ENCODE measurements at regions not wholly inside any gene's neighbourhood (a gene's known extent, or its start where the extent isn't known, plus 50 kb on each side); places are given as distances from the start of the nearest gene placed in this dataset.
"Not testable (repeated sequence)": the region's sequence is repeated elsewhere in the genome, so short reads cannot be mapped to it uniquely, and the experiment has no call there.

DNA sequence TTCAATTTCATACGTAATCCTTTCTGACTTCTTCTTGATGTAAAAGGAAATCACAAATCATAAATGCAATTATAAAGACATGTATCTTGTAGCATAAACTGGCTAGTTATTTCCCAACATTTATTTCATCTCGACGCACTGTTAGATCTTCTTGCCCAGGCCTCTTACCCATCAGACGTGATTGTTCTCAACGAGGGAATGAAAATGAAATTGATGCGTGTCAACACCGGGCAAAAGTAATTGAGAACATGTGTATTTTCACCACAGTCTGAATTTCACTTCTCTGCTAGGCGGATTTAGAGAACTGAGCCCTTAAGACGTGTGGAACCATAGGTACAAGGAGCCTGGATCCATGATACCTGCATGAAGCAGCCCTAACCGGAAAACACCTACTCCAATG, 519.7 kb downstream of the KCNT2 start:
- no peak for DNase-seq

GRCh38 chr1:196078691-196079090, 529.5 kb downstream of the KCNT2 start:
- no peak for DNase-seq

- no peak for DNase-seq
Observed at GRCh38 chr1:196075621-196076020, 532.6 kb downstream of the KCNT2 start.

DNA sequence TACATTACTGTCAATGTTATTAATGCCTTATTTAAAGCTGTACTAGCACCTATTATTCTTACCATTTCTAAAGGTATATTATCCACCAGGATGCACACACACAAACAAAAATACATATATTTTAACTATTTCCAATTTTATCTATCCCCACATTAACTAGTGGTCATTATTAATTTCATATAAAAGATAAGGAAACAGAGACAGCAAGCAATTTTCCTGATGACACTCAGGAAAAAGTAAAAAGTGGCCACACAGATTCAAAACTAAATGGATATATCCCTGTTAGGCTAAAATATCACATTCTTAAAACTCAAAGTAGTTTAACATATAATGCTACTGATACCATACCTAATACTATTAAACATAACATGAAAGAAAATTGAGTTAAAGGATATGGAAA, 534.1 kb downstream of the KCNT2 start:
- no peak for DNase-seq

- DNase-seq, result peak; percentile 35
Observed at GRCh38 chr1:196071447-196071846, 536.8 kb downstream of the KCNT2 start.

DNA sequence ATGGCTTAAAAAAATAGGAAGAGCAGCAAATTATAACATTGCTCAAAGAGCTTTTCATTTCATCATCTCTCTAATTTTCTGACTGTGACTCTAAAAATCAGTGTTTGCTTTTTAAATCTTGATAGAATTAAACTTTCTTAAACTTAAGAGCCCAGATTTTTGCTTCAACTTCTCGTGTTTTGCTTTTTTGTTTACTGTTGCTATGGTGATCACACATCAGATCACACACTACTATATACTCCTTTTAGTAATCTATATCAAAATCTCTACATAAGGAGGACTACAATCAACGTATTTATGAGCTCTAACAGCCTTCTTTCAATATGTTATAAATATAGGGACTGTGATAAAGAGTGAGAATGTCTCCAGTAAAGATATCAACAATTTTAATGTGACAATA, 537.3 kb downstream of the KCNT2 start:
- DNase-seq, result peak; percentile 7

DNA sequence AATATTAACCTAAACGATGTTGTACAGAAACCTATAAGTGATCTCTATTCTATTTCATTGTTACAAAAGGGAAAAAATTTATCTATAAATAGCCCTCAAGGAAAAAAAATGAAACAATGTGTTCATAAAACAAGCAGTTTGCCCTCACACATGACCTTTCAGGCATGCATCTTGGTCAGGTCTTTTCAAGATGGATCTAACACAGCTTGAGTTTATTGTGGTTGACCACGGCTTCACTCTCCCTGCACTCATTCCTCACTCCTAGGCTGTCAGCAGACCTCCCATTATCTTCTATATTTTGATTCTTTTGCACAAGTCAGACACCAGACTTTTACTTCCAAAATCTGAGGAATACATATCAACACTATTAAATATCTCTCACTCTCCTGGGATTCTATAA, 544.3 kb downstream of the KCNT2 start:
- no peak for DNase-seq

DNA sequence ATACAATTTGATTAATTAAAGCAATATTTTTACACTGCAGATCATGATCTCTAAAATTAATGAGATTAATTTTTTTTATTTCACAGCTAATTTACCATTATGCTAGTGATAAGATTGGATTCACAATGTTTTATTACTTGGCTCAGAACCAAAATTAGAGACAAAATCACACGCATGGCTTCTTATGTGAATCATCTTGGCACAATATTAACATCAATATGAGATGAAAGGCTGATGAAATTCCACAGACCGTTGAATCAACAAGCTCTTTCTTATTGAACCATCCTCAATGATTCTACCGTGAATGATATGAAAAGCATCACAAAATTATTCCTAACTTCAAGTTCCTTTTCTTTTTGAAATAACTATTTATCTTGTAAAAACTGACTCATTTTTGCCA, 544.9 kb downstream of the KCNT2 start:
- peak; percentile 15 for DNase-seq

DNA sequence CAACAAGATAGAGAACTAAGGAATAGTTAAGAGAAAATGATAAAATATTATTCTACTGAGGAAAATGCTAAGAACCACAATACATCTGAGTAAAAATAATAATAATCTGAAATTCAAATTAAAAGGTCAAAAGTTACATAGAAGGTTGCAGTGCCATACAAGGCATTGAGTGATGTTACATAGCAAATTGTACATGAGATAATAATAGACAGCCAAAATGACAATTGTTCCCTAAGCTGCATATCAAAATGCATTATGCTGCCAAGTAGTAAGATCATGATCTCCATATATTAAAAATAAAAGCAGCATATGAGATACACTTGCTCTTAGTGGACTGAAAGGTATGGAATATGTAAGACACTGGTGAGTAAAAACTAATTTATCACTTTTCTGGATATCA, 547.7 kb downstream of the KCNT2 start:
- no peak for DNase-seq

GRCh38 chr1:196059210-196059609, 549.0 kb downstream of the KCNT2 start:
- no peak for DNase-seq

DNA sequence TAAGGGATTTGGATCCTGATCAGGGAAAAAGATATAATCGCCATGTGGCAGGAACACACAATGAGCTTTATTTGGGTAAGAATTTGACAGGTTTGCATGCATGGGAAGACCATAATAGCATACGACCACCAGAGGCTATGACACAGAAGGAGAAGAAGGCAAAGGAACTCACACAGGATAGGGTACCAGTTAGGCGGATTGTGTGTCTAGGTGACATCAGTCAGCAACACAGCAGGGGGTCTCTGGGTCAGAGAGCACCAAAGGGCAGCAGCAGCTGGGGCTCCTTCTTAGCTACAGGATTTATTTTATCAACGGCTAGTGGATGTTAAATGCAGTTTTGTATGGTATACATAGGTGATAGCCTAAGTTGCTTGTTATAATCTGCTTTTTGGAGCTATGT, 551.3 kb downstream of the KCNT2 start:
- peak; percentile 25 for DNase-seq

GRCh38 chr1:196049407-196049806, 558.8 kb downstream of the KCNT2 start:
- DNase-seq, result no peak

GRCh38 chr1:196043268-196043667, 565.0 kb downstream of the KCNT2 start:
- no peak for DNase-seq

GRCh38 chr1:196034080-196034706, 574.0 kb downstream of the KCNT2 start:
- peak; percentile 8 for DNase-seq

DNA sequence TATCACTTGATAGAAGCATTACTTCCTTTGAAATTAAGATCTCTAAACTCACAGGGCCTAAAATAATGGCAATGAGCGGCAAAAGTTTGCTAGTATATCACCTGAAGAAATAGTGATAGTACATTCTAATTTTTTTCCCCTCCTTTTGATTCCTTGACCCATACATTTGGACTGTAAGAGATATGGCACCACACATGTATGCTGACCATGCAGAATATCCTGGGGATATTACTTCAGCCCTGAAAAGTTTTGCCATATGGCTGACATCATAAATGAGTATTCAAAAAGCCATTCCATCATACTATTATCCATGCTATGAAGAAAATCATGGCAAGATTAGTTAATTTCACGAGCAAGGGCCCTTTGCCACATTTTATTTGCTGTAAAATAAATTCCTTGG, 576.9 kb downstream of the KCNT2 start:
- not testable (repeated sequence) for DNase-seq

DNA sequence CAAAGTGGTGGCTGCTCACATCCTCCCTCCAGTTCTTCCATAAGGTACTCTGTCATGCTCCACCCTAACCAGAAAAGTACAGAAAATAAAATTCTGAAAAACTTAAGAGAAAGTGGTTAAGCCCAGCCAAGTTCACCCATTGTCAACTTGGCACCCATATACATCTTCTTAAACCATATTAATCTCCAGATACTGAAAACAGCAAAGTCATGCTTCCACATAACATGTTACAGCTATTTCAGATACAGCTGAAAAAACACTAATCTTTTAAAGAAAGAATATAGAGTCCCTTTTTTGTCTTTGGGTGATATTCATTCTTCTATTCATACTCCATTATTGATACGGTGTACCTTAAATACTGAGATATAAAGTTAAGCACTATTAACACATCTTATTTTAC, 577.8 kb downstream of the KCNT2 start:
- no peak for DNase-seq

DNA sequence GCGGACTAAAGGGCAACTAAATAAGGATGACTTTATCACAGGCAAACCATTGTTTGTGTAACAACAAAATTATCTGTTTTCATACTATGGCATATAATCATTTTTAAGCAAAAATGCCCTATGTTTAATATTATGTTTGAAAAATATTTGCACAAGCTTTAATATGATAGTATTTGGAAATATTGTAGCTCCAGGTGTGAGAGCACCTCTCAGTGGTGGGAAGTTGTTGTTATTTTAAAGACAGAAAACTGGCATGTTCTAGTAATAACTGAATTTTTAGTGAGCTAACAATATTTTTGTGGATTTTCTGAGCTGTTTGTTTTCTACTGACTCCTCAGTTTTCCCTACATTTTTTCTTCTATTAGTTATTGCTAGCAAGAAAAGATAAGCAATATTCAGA, 578.8 kb downstream of the KCNT2 start:
- no peak for DNase-seq

GRCh38 chr1:196027127-196027526, 581.1 kb downstream of the KCNT2 start:
- no peak for DNase-seq

GRCh38 chr1:196021174-196021573, 587.1 kb downstream of the KCNT2 start:
- not testable (repeated sequence) for DNase-seq

DNA sequence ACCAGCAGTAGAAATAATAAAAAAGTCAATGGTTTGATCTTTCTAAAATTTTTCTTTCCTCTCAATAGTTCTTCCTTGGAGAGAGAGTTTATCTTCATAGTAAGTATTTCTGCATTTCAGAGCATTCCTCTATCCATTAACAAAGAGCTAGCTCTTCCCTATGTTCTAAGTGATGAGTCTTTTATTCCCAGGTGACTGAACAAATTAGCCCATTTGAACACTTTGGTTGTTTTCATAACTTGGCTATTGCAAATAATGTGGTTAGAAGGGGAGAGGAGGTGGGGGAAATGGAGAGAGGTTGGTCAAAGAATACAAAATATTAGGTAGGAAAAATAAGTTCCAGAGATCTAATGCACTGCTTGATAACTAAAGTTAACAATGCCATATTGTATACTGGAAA, 598.9 kb downstream of the KCNT2 start:
- no peak for DNase-seq

DNA sequence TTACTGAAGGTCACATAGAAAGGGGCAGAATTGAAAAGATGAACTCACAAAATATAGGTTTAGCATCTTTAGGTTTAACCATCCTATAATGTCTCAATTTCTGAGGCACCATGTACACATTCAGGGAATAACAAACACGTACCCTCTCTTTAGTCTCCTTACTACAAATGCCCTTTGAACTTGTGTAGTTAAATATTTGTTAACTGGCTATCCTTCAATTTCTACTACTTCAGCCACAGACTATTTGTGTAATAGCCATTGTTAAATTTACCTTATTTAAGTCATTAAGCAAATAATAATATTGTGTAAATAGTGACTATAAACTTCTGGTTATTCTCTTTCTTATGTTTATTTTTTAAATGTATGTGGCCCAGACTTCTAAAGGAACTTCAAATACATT, 600.5 kb downstream of the KCNT2 start:
- DNase-seq, result no peak

DNA sequence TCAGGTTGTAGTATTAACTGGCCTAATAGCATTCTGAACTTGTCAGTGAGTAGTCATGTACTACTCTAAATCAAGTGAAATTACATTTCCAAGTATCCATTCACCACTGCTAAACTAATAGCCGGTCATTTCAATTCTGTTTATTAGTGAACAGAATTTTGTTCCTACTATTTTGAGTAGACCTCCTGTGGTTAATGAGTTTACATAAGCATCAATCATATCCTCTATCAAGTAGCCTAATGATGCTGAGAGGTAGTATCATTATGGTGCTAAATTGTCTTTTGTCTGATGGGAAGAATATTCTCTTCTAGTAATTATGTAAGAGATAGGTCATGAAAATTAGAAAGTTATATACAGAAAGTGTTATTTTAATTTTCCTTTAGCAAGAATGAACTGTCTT, 602.8 kb downstream of the KCNT2 start:
- peak; percentile 63 for DNase-seq

GRCh38 chr1:196004388-196004787, 603.9 kb downstream of the KCNT2 start:
- not testable (repeated sequence) for DNase-seq

GRCh38 chr1:196002906-196003305, 605.3 kb downstream of the KCNT2 start:
- DNase-seq, result no peak

DNA sequence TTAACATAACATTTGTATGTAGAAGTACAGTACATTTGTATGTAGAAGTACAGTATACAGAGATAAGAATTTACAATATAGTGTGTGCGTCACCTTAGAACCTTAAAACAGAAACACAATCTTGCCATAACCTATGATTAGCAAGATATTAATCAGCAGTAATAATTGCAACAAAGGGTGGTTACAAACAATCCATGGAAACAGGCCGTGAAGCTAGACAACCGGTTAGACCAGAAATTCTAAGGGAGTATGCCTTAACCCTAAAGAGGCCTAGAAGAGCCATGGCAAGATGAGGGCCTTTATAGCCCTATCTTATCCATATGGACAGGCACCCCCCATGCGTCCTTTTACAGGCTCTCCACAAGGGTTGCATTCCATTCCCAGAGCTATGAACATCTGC, 605.9 kb downstream of the KCNT2 start:
- not testable (repeated sequence) for DNase-seq

GRCh38 chr1:196001188-196001587, 607.1 kb downstream of the KCNT2 start:
- no peak for DNase-seq
